ENCODE measurements at regions not wholly inside any gene's neighbourhood (a gene's known extent, or its start where the extent isn't known, plus 50 kb on each side); places are given as distances from the start of the nearest gene placed in this dataset.

DNA sequence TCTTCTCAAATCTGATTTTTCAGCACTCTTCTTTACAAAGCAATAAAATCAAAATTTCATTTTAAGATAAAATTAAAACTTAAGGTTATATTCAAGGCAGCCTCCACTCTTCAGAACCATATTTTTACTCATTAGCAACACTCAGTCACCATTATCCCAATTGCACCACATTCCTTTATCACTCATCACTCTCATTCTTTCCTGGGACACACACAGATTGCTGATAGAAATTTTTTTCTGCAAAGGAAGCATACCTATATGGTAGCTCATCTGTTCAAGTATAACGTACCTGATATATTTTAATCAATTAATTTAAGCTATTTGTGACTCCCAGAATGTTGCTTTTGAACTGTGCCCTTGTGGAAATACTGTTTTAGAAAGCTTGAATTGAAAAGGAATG lies 1559.3 kb upstream of the ZEB2 start:
- Mint-ChIP-seq H3K27me3 (no peaks in the 10 kb centered on the region), H3K4me1 (no peaks in the 10 kb centered on the region), H3K9me3 (ENCODE audit: insufficient read depth) (no peaks in the 10 kb centered on the region), H3K27ac (no peak overlapping the region), H3K4me3 (no peak overlapping the region)
- WGBS (ENCODE audit: insufficient coverage): no CpG with 5 or more reads among the region's 1 CpG
- no peak overlapping the region for H3K4me2 ChIP-seq (replicated peaks; ENCODE audit: low read depth, low read length, poor library complexity, severe bottlenecking)
- no peak overlapping the region for H3K9ac ChIP-seq (ENCODE audit: low read length)
- no peak for ATAC-seq (ENCODE audit: low read depth)
- POLR2A ChIA-PET: no interaction called here
- intact Hi-C loops (cut with micrococcal nuclease): no loop called here
- TF ChIP-seq EZH2 (IDR thresholded peaks at IDR 0.05; ENCODE audit: borderline replicate concordance, insufficient read depth, low read depth, low read length, poor library complexity, severe bottlenecking): no peak
- TF ChIP-seq, protein P1, sequence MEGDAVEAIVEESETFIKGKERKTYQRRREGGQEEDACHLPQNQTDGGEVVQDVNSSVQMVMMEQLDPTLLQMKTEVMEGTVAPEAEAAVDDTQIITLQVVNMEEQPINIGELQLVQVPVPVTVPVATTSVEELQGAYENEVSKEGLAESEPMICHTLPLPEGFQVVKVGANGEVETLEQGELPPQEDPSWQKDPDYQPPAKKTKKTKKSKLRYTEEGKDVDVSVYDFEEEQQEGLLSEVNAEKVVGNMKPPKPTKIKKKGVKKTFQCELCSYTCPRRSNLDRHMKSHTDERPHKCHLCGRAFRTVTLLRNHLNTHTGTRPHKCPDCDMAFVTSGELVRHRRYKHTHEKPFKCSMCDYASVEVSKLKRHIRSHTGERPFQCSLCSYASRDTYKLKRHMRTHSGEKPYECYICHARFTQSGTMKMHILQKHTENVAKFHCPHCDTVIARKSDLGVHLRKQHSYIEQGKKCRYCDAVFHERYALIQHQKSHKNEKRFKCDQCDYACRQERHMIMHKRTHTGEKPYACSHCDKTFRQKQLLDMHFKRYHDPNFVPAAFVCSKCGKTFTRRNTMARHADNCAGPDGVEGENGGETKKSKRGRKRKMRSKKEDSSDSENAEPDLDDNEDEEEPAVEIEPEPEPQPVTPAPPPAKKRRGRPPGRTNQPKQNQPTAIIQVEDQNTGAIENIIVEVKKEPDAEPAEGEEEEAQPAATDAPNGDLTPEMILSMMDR (IDR thresholded peaks at IDR 0.05): no peak
- H3K27ac ChIP-seq (ENCODE audit: low read length in 2 of 2): no peak overlapping the region
- H2AFZ ChIP-seq (ENCODE audit: insufficient read depth, low read depth, low read length, poor library complexity, severe bottlenecking): no peak overlapping the region
- peaks cover 0 to 1% (median 0%) of the 10 kb centered on the region in 3 donors for H3K9me3 ChIP-seq (ENCODE audit: control extremely low read depth in 1 of 3, control insufficient read depth in 2 of 3, insufficient read depth in 1 of 3, low read length in 2 of 3)
- no peaks in the 10 kb centered on the region for H3K79me2 ChIP-seq (ENCODE audit: control insufficient read depth, insufficient read depth, low read length)
- DNase-seq: no peak
- CTCF ChIA-PET: no interaction called here
- no peaks in the 10 kb centered on the region for H3K4me1 ChIP-seq (ENCODE audit: control insufficient read depth in 2 of 2, insufficient read depth in 2 of 2, low read length in 2 of 2)
- H4K20me1 ChIP-seq (ENCODE audit: control insufficient read depth, insufficient read depth, low read length, poor library complexity, severe bottlenecking): no peaks in the 10 kb centered on the region
- H3K27me3 ChIP-seq (replicated peaks in 1 of 4; ENCODE audit: control extremely low read depth in 1 of 4, control insufficient read depth in 3 of 4, insufficient read depth in 4 of 4, low read length in 3 of 4): no peaks in the 10 kb centered on the region
- no peaks in the 10 kb centered on the region for H3K36me3 ChIP-seq (replicated peaks in 1 of 2; ENCODE audit: control extremely low read depth in 1 of 2, control insufficient read depth in 1 of 2, extremely low read depth in 1 of 2, insufficient read depth in 2 of 2, low read length in 1 of 2)
- no peak overlapping the region for H3K4me3 ChIP-seq (ENCODE audit: control extremely low read depth in 1 of 5, extremely low read depth in 1 of 5, insufficient read depth in 1 of 5, low read depth in 2 of 5, low read length in 4 of 5)

DNA sequence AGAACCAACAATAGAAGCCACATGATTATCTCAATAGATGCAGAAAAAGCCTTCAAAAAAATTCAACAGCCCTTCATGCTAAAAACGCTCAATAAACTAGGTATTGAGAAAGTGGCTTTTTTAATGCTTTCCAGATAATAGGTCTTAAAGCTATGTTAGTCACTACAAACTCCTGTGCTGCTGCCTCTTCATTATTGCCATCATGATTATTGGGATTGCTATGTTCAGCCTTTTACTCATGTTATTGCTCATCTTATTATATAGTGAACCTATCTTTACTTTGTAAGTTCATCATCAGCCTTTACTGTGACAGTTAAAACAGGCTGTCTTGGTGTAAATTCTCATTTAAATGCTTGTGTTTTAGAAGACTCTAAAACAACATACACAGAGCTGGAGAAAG lies 1557.2 kb upstream of the ZEB2 start:
- Histone ChIP-seq H3K4me3 (ENCODE audit: control extremely low read depth in 1 of 5, extremely low read depth in 1 of 5, insufficient read depth in 1 of 5, low read depth in 2 of 5, low read length in 4 of 5) (no peak overlapping the region), H3K27ac (ENCODE audit: low read length in 2 of 2) (no peak overlapping the region), H3K36me3 (replicated peaks in 1 of 2; ENCODE audit: control extremely low read depth in 1 of 2, control insufficient read depth in 1 of 2, extremely low read depth in 1 of 2, insufficient read depth in 2 of 2, low read length in 1 of 2) (no peaks in the 10 kb centered on the region), H3K79me2 (ENCODE audit: control insufficient read depth, insufficient read depth, low read length) (no peaks in the 10 kb centered on the region), H2AFZ (ENCODE audit: insufficient read depth, low read depth, low read length, poor library complexity, severe bottlenecking) (no peak overlapping the region), H4K20me1 (ENCODE audit: control insufficient read depth, insufficient read depth, low read length, poor library complexity, severe bottlenecking) (no peaks in the 10 kb centered on the region), H3K4me1 (ENCODE audit: control insufficient read depth in 2 of 2, insufficient read depth in 2 of 2, low read length in 2 of 2) (no peaks in the 10 kb centered on the region), H3K9ac (ENCODE audit: low read length) (no peak overlapping the region), H3K9me3 (ENCODE audit: control extremely low read depth in 1 of 3, control insufficient read depth in 2 of 3, insufficient read depth in 1 of 3, low read length in 2 of 3) (no peaks in the 10 kb centered on the region), H3K4me2 (replicated peaks; ENCODE audit: low read depth, low read length, poor library complexity, severe bottlenecking) (no peak overlapping the region), H3K27me3 (replicated peaks in 1 of 4; ENCODE audit: control extremely low read depth in 1 of 4, control insufficient read depth in 3 of 4, insufficient read depth in 4 of 4, low read length in 3 of 4) (no peaks in the 10 kb centered on the region)
- intact Hi-C loops (cut with micrococcal nuclease): no loop called here
- POLR2A ChIA-PET: no interaction called here
- Mint-ChIP-seq H3K9me3 (ENCODE audit: insufficient read depth) (no peaks in the 10 kb centered on the region), H3K4me3 (no peak overlapping the region), H3K4me1 (no peaks in the 10 kb centered on the region), H3K27me3 (no peaks in the 10 kb centered on the region), H3K27ac (no peak overlapping the region)
- WGBS (ENCODE audit: insufficient coverage): no CpG with 5 or more reads among the region's 1 CpG
- TF ChIP-seq EZH2 (IDR thresholded peaks at IDR 0.05; ENCODE audit: borderline replicate concordance, insufficient read depth, low read depth, low read length, poor library complexity, severe bottlenecking): no peak
- TF ChIP-seq, protein P1 (IDR thresholded peaks at IDR 0.05): no peak
- CTCF ChIA-PET: no interaction called here
- DNase-seq (no peak), ATAC-seq (ENCODE audit: low read depth) (no peak)
